GM10266 (cell line): ENCODE measurements at regions not wholly inside any gene's neighbourhood (a gene's known extent, or its start where the extent isn't known, plus 50 kb on each side); places are given as distances from the start of the nearest gene placed in this dataset.
"Not testable (repeated sequence)": the region's sequence is repeated elsewhere in the genome, so short reads cannot be mapped to it uniquely, and the experiment has no call there.

Experiments used
- DNase-seq: peaks from one replicate; pipeline ENCODE4 v3.0.0; 2012; ENCODE audit errors: extremely low spot score
- CTCF ChIP-seq: IDR thresholded peaks from 2 replicates; pipeline ENCODE4 v1.5.1; 2012; ENCODE audit warnings: mild to moderate bottlenecking, low read depth; ENCODE audit not compliant: control insufficient read depth, insufficient read depth; ENCODE audit errors: missing control alignments

GRCh38 chr3:31319332-31319731, 213.4 kb upstream of the STT3B start:
- DNase-seq, result no peak
- no peak for TF ChIP-seq CTCF

- no peak for DNase-seq
- TF ChIP-seq CTCF, result no peak
Observed at GRCh38 chr3:31321620-31322019, 211.1 kb upstream of the STT3B start.

GRCh38 chr3:31322460-31322859, 210.3 kb upstream of the STT3B start:
- no peak for TF ChIP-seq CTCF

GRCh38 chr3:31327826-31328357, 204.8 kb upstream of the STT3B start:
- DNase-seq, result not testable (repeated sequence)

More at GRCh38 chr3:31322460-31322859, 210.3 kb upstream of the STT3B start:
- no peak for DNase-seq

GRCh38 chr3:31331278-31331677, 201.4 kb upstream of the STT3B start:
- no peak for TF ChIP-seq CTCF
- DNase-seq, result no peak

GRCh38 chr3:31341130-31341529, 191.6 kb upstream of the STT3B start:
- TF ChIP-seq CTCF, result no peak
- DNase-seq, result no peak

- no peak for DNase-seq
Observed at GRCh38 chr3:31343075-31343474, 189.7 kb upstream of the STT3B start.

More at GRCh38 chr3:31343075-31343474, 189.7 kb upstream of the STT3B start:
- no peak for TF ChIP-seq CTCF
